H1 (cell line): ENCODE measurements at regions not wholly inside any gene's neighbourhood (a gene's known extent, or its start where the extent isn't known, plus 50 kb on each side); places are given as distances from the start of the nearest gene placed in this dataset.

Experiments used
- CTCF ChIA-PET: fragments of 300-600 bp; sonication (Branson Sonifier 250); formaldehyde crosslinking; loops from one replicate; lab custom pipeline; 2021; ENCODE audit not compliant: partially characterized antibody; lab: Charles Lee
- POLR2A ChIA-PET: fragments of 300-600 bp; sonication (Branson Sonifier 250); formaldehyde crosslinking; loops from one replicate; lab custom pipeline; 2021; ENCODE audit warnings: inconsistent platforms; ENCODE audit not compliant: partially characterized antibody; lab: Charles Lee
- DNase-seq, 2 experiments: peaks; one replicate each; pipeline versions ENCODE4 v3.0.0 to v3.0.0-alpha.2; 2010 to 2022; ENCODE audit warnings: low spot score in 2 of 2, low read depth in 1 of 2, mixed read lengths in 1 of 2
- FAIRE-seq: peaks from 2 replicates; lab custom pipeline; 2011; peaks lifted over from hg19 to GRCh38; lab: Jason Lieb, UNC
- H2AFZ ChIP-seq: 2 replicates; pipeline ENCODE4 v1.8.1; 2012; ENCODE audit warnings: low read length, inconsistent platforms
- H2AK5ac ChIP-seq: 2 replicates; pipeline ENCODE4 v1.6.1; 2013; ENCODE audit warnings: low read depth, low read length
- H2BK120ac ChIP-seq: replicated peaks from 2 replicates; pipeline ENCODE3; 2013; ENCODE audit warnings: low read depth, low read length, inconsistent platforms
- H2BK12ac ChIP-seq: 2 replicates; pipeline ENCODE4 v1.6.1; 2013; ENCODE audit warnings: low read depth, low read length
- H2BK15ac ChIP-seq: 2 replicates; pipeline ENCODE4 v1.6.1; 2013; ENCODE audit warnings: low read length
- H2BK20ac ChIP-seq: 2 replicates; pipeline ENCODE4 v1.6.1; 2013; ENCODE audit warnings: low read length
- H2BK5ac ChIP-seq: 2 replicates; pipeline ENCODE4 v1.6.1; 2013; ENCODE audit warnings: low read depth, low read length
- H3K14ac ChIP-seq: 2 replicates; pipeline ENCODE4 v1.6.1; 2013; ENCODE audit warnings: inconsistent platforms; ENCODE audit not compliant: insufficient read length
- H3K18ac ChIP-seq: 2 replicates; pipeline ENCODE4 v1.6.1; 2013; ENCODE audit warnings: low read length; ENCODE audit errors: extremely low read depth
- H3K23ac ChIP-seq: 2 replicates; pipeline ENCODE4 v1.6.1; 2013; ENCODE audit warnings: inconsistent platforms; ENCODE audit not compliant: insufficient read length
- H3K23me2 ChIP-seq: 2 replicates; pipeline ENCODE4 v1.6.1; 2013; ENCODE audit warnings: low read depth, low read length
- H3K27ac ChIP-seq: 2 replicates; pipeline ENCODE4 v1.6.1; 2011; ENCODE audit warnings: low read depth, low read length, inconsistent platforms
- H3K27me3 ChIP-seq, 4 experiments: replicated peaks in 1 of 4; 1 replicate in 1 of 4; 2 replicates in 3 of 4; pipeline versions ENCODE4 v1.6.1 to v1.8.1; 2011 to 2013; ENCODE audit warnings: low read length in 3 of 4, mild to moderate bottlenecking in 3 of 4, inconsistent platforms in 2 of 4, mixed read lengths in 2 of 4, moderate library complexity in 1 of 4; ENCODE audit not compliant: control insufficient read depth in 3 of 4, insufficient read depth in 3 of 4; ENCODE audit errors: extremely low read depth in 1 of 4
- H3K36me3 ChIP-seq, 4 experiments: 2 replicates each; pipeline versions ENCODE4 v1.6.1 to v1.8.1; 2011 to 2013; ENCODE audit warnings: mild to moderate bottlenecking in 4 of 4, low read length in 3 of 4, moderate library complexity in 2 of 4, control low read depth in 1 of 4, inconsistent platforms in 1 of 4; ENCODE audit not compliant: insufficient read depth in 4 of 4, control insufficient read depth in 2 of 4
- H3K4ac ChIP-seq: replicated peaks from 2 replicates; pipeline ENCODE3; 2013; ENCODE audit warnings: low read length, low read depth, mixed read lengths, inconsistent platforms; ENCODE audit not compliant: insufficient read length
- H3K4me1 ChIP-seq, 4 experiments: replicated peaks in 1 of 4; 1 replicate in 1 of 4; 2 replicates in 3 of 4; pipeline versions ENCODE4 v1.6.1 to v1.8.1; 2011 to 2013; ENCODE audit warnings: low read length in 3 of 4, inconsistent platforms in 2 of 4, mixed read lengths in 1 of 4; ENCODE audit not compliant: insufficient read depth in 4 of 4, control insufficient read depth in 3 of 4
- H3K4me2 ChIP-seq, 2 experiments: 2 replicates each; pipeline versions ENCODE4 v1.6.1 to v1.8.1; 2011 to 2013; ENCODE audit warnings: low read depth in 2 of 2, low read length in 2 of 2, control low read depth in 1 of 2, inconsistent platforms in 1 of 2, mild to moderate bottlenecking in 1 of 2; ENCODE audit not compliant: insufficient read depth in 1 of 2
- H3K4me3 ChIP-seq, 4 experiments: fragments of 200-600, 300-600 bp in 1 of 4; sonication (generic), shearing (Covaris generic), sonication (Bioruptor Twin) in 1 of 4; 2 replicates each; pipeline versions ENCODE4 v1.5.1 to v1.8.1; 2011 to 2016; ENCODE audit warnings: low read length in 4 of 4, low read depth in 3 of 4, control low read depth in 2 of 4, inconsistent platforms in 2 of 4, mild to moderate bottlenecking in 2 of 4, mixed read lengths in 1 of 4, moderate library complexity in 1 of 4; ENCODE audit not compliant: insufficient read depth in 2 of 4; ENCODE audit errors: extremely low read depth in 1 of 4
- H3K56ac ChIP-seq: replicated peaks from 2 replicates; pipeline ENCODE3; 2013; ENCODE audit warnings: low read depth, mild to moderate bottlenecking, mixed read lengths, low read length, inconsistent platforms; ENCODE audit not compliant: insufficient read length
- H3K79me1 ChIP-seq: 2 replicates; pipeline ENCODE4 v1.6.1; 2013; ENCODE audit warnings: low read depth, low read length, control low read depth
- H3K79me2 ChIP-seq, 2 experiments: 2 replicates each; pipeline versions ENCODE4 v1.6.1 to v1.8.1; 2012 to 2013; ENCODE audit warnings: low read length in 2 of 2, mild to moderate bottlenecking in 2 of 2, inconsistent platforms in 1 of 2; ENCODE audit not compliant: insufficient read depth in 2 of 2, control insufficient read depth in 1 of 2
- H3K9ac ChIP-seq, 4 experiments: replicated peaks in 1 of 4; 1 replicate in 1 of 4; 2 replicates in 3 of 4; pipeline versions ENCODE4 v1.6.1 to v1.8.1; 2011 to 2013; ENCODE audit warnings: low read depth in 3 of 4, low read length in 3 of 4, control low read depth in 2 of 4, mild to moderate bottlenecking in 2 of 4, moderate library complexity in 2 of 4, inconsistent platforms in 1 of 4; ENCODE audit errors: extremely low read depth in 1 of 4
- H3K9me3 ChIP-seq, 2 experiments: 2 replicates each; pipeline versions ENCODE4 v1.6.1 to v1.8.1; 2012 to 2013; ENCODE audit warnings: mild to moderate bottlenecking in 2 of 2, moderate library complexity in 2 of 2, control low read depth in 1 of 2, inconsistent platforms in 1 of 2, low read depth in 1 of 2, low read length in 1 of 2, mixed read lengths in 1 of 2; ENCODE audit not compliant: insufficient read depth in 2 of 2
- H4K20me1 ChIP-seq, 2 experiments: replicated peaks in 1 of 2; 2 replicates each; pipeline versions ENCODE3 to v1.8.1; 2011 to 2013; ENCODE audit warnings: inconsistent platforms in 2 of 2, low read length in 2 of 2, mild to moderate bottlenecking in 1 of 2; ENCODE audit not compliant: insufficient read depth in 2 of 2, control insufficient read depth in 1 of 2
- H4K5ac ChIP-seq: 2 replicates; pipeline ENCODE4 v1.6.1; 2013; ENCODE audit warnings: low read length, low read depth, mixed read lengths, inconsistent platforms; ENCODE audit not compliant: insufficient read length
- H4K8ac ChIP-seq: 2 replicates; pipeline ENCODE4 v1.8.0; 2013; ENCODE audit warnings: mild to moderate bottlenecking, moderate library complexity, low read length, inconsistent platforms; ENCODE audit not compliant: insufficient read depth; ENCODE audit errors: extremely low read depth
- H4K91ac ChIP-seq: replicated peaks from 2 replicates; pipeline ENCODE3; 2013; ENCODE audit warnings: low read length, mixed read lengths, inconsistent platforms; ENCODE audit not compliant: insufficient read length
- SIX5 ChIP-seq: IDR thresholded peaks from 2 replicates; pipeline ENCODE4 v1.6.1; 2011; ENCODE audit warnings: mild to moderate bottlenecking, low read depth, low read length
- WGBS, 2 experiments: shearing (Covaris generic) in 1 of 2; methylation state at CpG; one replicate each; pipeline versions ENCODE4 v1.1.6 to v1.1.7; 2013 to 2015; ENCODE audit warnings: low lambda C conversion rate in 2 of 2, mixed read lengths in 2 of 2, inconsistent platforms in 1 of 2, low coverage in 1 of 2, missing lambda C conversion rate in 1 of 2; ENCODE audit not compliant: insufficient replicate concordance in 2 of 2, insufficient coverage in 1 of 2, insufficient read length in 1 of 2; ENCODE audit errors: extremely low coverage in 1 of 2, missing lambda C conversion rate in 1 of 2; 5-methylcytosine and 5-hydroxymethylcytosine counted together

GRCh38 chr6:40181367-40181766, 247.1 kb upstream of the MOCS1 start:
- Histone ChIP-seq H3K56ac (no peak overlapping the region), H3K18ac (no peak overlapping the region), H3K14ac (no peak overlapping the region), H3K23me2 (no peaks in the 10 kb centered on the region; the same call in 1 of the 2 replicates), H3K36me3 (no peaks in the 10 kb centered on the region; a peak in 1 of 8 replicates), H2BK15ac (no peak overlapping the region), H4K5ac (no peak overlapping the region), H3K4me3 (no peak overlapping the region), H2AFZ (no peak overlapping the region), H2BK20ac (no peak overlapping the region), H3K4me1 (peaks cover 0 to 21% (median 10%) of the 10 kb centered on the region in 4 experiments; a peak in 5 of 7 replicates), H3K4ac (no peak overlapping the region), H3K79me1 (no peaks in the 10 kb centered on the region), H3K9ac (no peak overlapping the region), H4K91ac (no peak overlapping the region), H2AK5ac (no peak overlapping the region), H3K79me2 (no peaks in the 10 kb centered on the region), H3K4me2 (no peak overlapping the region), H3K9me3 (no peaks in the 10 kb centered on the region; a peak in 1 of 4 replicates), H3K27me3 (no peaks in the 10 kb centered on the region), H4K8ac (no peak overlapping the region), H3K27ac (no peak overlapping the region), H2BK12ac (no peak overlapping the region), H2BK120ac (no peak overlapping the region), H3K23ac (no peak overlapping the region)
- POLR2A ChIA-PET = interaction anchor here (1.5 kb wide), 1 partner anchor 14 kb away, joined by 3 read pairs; no protein-coding TSS in a partner anchor
- FAIRE-seq = no peak
- peak in 1 of 2 experiments; percentile 4 for DNase-seq
- no peak for TF ChIP-seq SIX5
- TF ChIP-seq, all 59 proteins: peak for 0
- no peak overlapping the region for H2BK5ac ChIP-seq
- 93% methylated on average over 1 of the region's 1 CpG; no CpG with 5 or more reads in 1 of the 2 experiments for WGBS, 2 experiments
- H4K20me1 ChIP-seq = no peaks in the 10 kb centered on the region
- CTCF ChIA-PET = no interaction called here
